Hematopoietic multipotent progenitor cell (in vitro differentiated cells): ENCODE measurements at regions not wholly inside any gene's neighbourhood (a gene's known extent, or its start where the extent isn't known, plus 50 kb on each side); places are given as distances from the start of the nearest gene placed in this dataset.
A peak's percentile ranks its signal among the peaks of the same experiment; 100 is the strongest.
"Not testable (repeated sequence)": the region's sequence is repeated elsewhere in the genome, so short reads cannot be mapped to it uniquely, and the experiment has no call there.

ENCODE experiments used
- DNase-seq, 3 donors: peaks; one replicate each; pipeline ENCODE4 v3.0.0-alpha.2; 2011 to 2015; ENCODE audit warnings: low read depth in 2 of 3, low spot score in 2 of 3

- DNase-seq = no peak
These were observed 594.7 kb downstream of the DIPK2A start for GRCh38 chr3:144566320-144566719.

GRCh38 chr3:144569651-144570050 lies 598.0 kb downstream of the DIPK2A start:
- DNase-seq = no peak

- no peak for DNase-seq
These were observed 612.2 kb downstream of the DIPK2A start for GRCh38 chr3:144583871-144584270.

- DNase-seq = no peak
These were observed 613.8 kb downstream of the DIPK2A start for GRCh38 chr3:144585408-144585807.

- DNase-seq = peak in 1 of 3 donors; percentile 1
These were observed 614.3 kb downstream of the DIPK2A start for GRCh38 chr3:144585953-144586352.

GRCh38 chr3:144586382-144586781 lies 614.8 kb downstream of the DIPK2A start:
- DNase-seq = peak in 1 of 3 donors; percentile 41

GRCh38 chr3:144590854-144591253 lies 619.2 kb downstream of the DIPK2A start:
- DNase-seq = peak in 1 of 3 donors; percentile 2

GRCh38 chr3:144593881-144594280 lies 622.3 kb downstream of the DIPK2A start:
- no peak for DNase-seq

GRCh38 chr3:144620236-144620635 lies 648.6 kb downstream of the DIPK2A start:
- not testable (repeated sequence) for DNase-seq

- DNase-seq = no peak
These were observed 651.2 kb downstream of the DIPK2A start for GRCh38 chr3:144622845-144623244.

- DNase-seq = no peak
These were observed 653.0 kb downstream of the DIPK2A start for GRCh38 chr3:144624656-144625055.

- no peak for DNase-seq
These were observed 655.2 kb downstream of the DIPK2A start for GRCh38 chr3:144626835-144627234.

- DNase-seq = no peak
These were observed 657.8 kb downstream of the DIPK2A start for GRCh38 chr3:144629381-144629780.

- DNase-seq = no peak
These were observed 665.2 kb downstream of the DIPK2A start for GRCh38 chr3:144636833-144637232.

- DNase-seq = no peak
These were observed 666.4 kb downstream of the DIPK2A start for GRCh38 chr3:144638009-144638408.

- DNase-seq = no peak
These were observed 672.2 kb downstream of the DIPK2A start for GRCh38 chr3:144643771-144644198.

- DNase-seq = no peak
These were observed 673.7 kb downstream of the DIPK2A start for GRCh38 chr3:144645300-144645699.

- DNase-seq = no peak
These were observed 678.8 kb downstream of the DIPK2A start for GRCh38 chr3:144650380-144650779.

- DNase-seq = no peak
These were observed 681.0 kb downstream of the DIPK2A start for GRCh38 chr3:144652573-144652972.

GRCh38 chr3:144655423-144655822 lies 683.8 kb downstream of the DIPK2A start:
- DNase-seq = no peak

GRCh38 chr3:144660186-144660585 lies 688.6 kb downstream of the DIPK2A start:
- DNase-seq = no peak

- DNase-seq = no peak
These were observed 691.1 kb downstream of the DIPK2A start for GRCh38 chr3:144662729-144663128.
